ENCODE measurements at regions not wholly inside any gene's neighbourhood (a gene's known extent, or its start where the extent isn't known, plus 50 kb on each side); places are given as distances from the start of the nearest gene placed in this dataset.
A peak's percentile ranks its signal among the peaks of the same experiment; 100 is the strongest.
"Not testable (repeated sequence)": the region's sequence is repeated elsewhere in the genome, so short reads cannot be mapped to it uniquely, and the experiment has no call there.

- no peak for DNase-seq
Measured at GRCh38 chr16:80915079-80915450, 91.6 kb downstream of the CMC2 start.

DNA sequence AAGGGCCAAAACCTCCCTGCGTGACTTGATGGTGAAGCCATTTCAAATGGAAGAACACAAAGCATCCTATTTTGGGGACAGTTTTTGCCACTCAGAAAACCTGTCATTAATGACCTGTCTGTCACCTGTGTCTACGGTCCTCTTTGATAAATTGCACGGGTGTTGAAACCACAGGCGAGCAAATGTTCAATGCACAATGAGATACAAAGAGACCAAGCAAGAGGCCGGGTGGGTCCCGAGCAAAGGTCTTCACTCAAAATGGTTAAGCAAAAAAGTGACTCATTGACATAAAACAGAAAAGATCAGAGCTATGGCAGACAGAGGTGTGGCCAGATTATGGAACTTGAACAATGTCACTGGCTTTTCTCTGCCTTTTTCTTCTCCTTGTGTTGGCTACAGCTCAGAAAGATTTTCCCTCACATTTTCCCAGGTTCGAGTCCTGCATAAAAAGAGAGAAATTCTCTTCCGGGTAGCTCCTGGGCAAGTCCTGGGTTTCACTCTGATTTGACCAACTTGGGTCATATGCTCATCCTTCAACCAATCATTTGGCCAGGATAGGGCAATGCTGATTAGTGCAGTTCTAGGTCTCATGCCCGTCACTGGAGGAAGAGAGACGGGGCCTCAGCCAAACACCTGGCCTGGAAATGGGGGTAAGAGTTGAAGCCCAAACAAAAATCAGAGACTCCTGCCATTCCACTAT, 92.2 kb downstream of the CMC2 start:
- no peak for DNase-seq

GRCh38 chr16:80913397-80913796, 93.3 kb downstream of the CMC2 start:
- DNase-seq: no peak

DNA sequence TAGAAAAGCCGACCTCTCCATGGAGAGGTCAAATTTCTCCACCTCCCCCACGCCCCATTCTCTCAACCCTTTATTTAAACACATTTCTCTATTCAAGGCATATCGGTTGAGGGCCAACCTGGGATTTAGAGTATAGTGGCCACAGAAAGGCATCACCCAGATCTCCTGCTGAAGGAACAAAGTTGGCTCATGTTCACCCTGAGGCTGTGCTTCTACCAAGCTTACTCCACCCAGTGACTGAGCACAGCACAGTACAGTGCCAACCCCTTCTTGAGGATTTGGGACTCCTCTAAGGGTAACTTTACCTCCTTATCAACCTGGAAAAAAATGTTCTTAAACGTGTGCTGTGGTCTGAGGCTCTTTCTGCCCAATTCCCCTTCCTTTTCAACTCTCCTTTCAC, 94.0 kb downstream of the CMC2 start:
- no peak for DNase-seq

DNA sequence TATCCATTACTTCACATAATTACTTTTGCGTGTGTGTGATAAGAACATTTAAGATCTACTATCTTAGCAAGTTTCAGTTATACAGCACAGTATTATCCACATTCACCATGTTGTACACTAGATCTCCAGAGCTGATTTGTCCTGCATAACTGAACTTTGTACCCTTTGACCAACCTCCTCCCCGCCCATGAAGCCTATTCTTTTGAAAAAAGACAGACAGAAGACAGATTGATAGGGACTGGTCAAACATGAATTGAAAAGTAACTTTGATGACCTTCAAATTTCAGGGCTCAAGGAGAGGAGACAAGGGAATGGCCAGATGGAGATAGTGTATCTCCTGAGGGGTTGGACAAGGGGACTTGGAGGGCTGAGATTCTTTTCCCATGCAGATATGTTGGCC, 96.3 kb downstream of the CMC2 start:
- no peak for DNase-seq

GRCh38 chr16:80909720-80910119, 97.0 kb downstream of the CMC2 start:
- no peak for DNase-seq

GRCh38 chr16:80906169-80906568, 100.5 kb downstream of the CMC2 start:
- DNase-seq: not testable (repeated sequence)

- DNase-seq: no peak
Measured at GRCh38 chr16:80903616-80904015, 99.2 kb upstream of the CDYL2 start.

- no peak for DNase-seq
Measured at GRCh38 chr16:80902306-80903110, 98.1 kb upstream of the CDYL2 start.

DNA sequence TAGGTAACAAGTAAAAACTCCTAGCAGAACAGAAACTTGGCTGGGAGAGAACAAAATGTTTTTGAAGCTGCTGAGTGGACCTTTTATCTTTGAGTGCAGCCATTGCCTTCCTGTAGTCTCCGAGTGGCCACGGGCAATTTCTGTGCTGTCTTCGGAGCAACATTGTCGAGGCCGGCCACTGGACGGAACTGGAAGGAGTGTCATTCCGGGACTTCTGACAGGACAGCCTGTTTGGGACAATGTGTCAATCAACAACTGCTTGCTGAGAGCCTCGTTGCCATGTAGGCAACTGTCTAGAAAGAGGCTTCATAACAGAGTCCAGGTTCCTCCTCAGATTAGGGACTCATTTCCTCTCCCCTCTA, 96.2 kb upstream of the CDYL2 start:
- no peak for DNase-seq

DNA sequence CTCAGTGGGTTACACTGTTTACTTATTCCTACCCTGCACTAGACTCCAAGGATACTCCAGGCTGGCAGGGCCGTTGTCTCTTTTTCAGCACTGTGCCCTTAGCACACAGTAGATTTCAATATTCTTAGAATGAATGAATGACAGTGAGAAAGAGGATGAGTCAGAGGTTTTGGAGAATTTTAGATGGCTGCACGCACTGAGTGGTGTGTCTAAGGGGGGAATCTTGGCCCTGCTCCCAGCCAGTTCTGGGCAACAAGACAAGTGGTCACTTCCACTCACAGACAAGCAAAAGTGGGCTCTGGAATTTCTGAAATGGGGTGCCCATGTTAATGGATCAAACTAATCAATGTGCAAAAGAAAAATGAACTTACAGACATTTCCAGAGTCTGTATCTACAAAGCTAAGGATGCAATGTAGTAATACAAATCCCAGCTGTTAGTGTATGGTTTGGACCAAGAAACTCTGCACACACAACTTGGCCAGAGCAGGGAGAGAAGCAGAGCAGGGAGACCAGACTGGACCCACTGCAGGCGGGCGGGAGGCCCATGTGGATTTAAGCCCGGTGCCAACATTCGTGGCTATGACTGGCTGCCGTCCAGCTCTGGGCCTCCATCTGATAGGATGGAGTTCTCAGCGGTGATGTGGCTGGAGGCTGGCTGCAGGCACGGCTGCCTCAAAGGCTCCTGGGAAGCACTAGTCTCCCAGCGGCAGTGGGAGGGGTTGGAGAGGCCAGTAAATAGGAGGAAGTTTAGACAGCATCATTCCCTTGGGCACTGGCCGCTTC, 95.6 kb upstream of the CDYL2 start:
- DNase-seq: peak in 12 of 14 donors; percentile 5 to 74 (median 30)

DNA sequence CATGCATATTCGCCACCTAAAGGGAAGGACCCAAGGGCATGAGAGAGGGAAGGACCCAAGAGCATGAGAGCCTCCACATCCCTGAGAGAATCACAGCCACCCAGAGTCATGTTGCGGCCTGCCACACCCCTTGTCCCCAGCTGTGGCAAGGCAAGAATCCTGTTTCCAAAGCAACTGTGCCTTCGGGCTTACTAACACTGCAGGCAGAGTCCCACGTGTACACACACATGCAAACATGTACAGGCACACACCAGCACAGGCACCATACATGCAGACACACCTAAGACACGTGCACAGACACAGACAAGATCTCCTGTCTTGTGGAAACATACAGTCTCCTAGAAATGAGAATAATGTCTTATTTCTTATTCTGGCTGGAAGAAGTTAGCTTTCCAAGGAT, 92.4 kb upstream of the CDYL2 start:
- no peak for DNase-seq

GRCh38 chr16:80894091-80894490, 89.7 kb upstream of the CDYL2 start:
- DNase-seq: no peak

DNA sequence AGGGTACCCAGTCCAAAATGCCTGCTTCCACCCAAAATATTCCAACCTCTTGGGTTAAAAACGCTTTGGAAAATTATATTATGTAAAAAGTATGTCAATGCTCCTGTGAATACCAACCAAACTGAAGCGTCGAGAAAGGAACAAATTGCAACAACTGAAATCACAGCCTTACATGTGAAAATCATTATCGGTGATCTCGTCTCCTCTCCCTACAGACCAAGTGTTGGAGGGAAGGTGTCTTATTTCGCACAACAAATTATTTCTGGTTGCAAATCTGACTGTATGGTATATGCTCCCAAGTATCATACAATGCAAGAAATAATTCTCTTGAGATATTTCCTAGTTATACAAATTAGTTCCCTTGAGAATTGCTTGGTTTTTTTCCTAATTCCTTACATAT, 89.3 kb upstream of the CDYL2 start:
- no peak for DNase-seq

DNA sequence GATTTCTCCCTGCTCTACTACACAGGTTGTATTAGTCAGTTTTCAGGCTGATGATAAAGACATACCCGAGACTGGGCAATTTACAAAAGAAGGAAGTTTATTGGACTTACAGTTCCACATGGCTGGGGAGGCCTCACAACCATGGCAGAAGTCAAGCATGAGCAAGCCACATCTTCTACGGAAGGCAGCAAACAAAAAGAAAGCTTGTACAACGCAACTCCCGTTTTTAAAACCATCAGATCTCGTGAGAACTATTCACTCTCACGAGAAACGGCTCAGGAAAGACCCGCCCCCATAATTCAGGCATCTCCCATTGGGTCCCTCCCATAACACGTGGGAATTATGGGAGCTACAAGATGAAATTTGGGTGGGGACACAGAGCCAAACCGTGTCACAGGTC, 88.0 kb upstream of the CDYL2 start:
- not testable (repeated sequence) for DNase-seq

DNA sequence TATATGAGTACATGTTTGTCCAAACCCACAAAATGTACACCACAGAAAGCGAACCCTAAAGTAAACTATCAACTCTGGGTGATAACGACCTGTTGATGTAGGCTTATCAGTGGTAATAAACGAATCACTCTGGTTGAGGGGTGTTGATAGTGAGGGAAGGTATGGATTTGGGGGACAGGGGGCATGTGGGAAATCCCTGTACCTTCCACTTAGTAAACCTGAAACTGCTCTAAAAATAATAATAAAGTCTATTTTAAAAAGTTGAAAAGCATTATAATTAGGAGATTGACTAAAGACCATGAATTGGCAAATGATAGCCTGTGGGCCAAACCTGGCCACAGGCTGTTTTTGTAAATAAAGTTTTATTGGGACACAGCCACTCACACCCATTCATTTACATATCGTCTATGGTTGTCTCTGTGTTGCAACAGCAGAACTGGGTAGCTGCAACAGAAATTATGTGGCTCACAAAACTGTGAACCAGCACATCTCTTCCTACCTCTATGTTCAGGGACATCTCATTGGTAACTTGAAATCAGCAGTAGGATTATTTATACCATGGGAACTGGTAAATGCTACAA, 85.5 kb upstream of the CDYL2 start:
- no peak for DNase-seq

DNA sequence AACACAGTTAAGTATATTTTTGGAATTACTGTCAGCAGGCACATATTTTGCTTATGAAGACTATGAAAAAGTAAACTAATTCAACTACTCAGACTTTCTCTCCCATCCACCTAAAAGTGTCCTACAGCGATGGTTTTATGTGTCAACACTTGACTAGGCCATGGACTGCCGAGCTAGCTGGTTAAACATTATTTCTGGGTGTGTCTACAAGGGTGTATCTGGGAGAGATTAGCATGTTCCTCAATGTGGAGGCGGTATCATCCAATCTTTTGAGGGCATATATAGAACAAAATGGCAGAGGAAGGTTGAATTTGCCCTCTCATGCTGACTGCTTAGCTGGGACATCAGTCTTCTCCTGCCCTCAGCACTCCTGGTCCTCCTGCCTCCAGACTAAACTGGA, 82.7 kb upstream of the CDYL2 start:
- DNase-seq: no peak

DNA sequence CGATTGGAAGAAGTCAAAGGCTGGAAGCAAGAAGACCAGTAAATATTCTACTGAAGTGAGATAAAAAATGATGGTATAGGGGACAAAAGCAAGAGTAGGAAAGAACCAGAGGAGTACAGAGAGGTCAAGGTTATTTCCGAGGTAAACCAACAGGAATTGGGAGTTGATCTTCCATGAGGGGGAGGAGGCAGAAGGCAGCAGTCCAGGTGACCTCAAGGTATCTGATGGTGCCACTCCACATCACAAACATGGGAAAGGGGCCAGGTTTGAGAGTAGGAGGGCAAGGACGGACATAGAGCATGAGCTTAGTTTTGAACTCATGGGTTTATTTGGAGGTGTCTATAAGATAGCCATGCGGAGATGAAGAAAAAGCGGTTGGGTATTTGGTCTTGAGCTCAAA, 79.4 kb upstream of the CDYL2 start:
- no peak for DNase-seq

GRCh38 chr16:80883159-80883642, 78.8 kb upstream of the CDYL2 start:
- no peak for DNase-seq

GRCh38 chr16:80875616-80876015, 71.2 kb upstream of the CDYL2 start:
- DNase-seq: no peak

DNA sequence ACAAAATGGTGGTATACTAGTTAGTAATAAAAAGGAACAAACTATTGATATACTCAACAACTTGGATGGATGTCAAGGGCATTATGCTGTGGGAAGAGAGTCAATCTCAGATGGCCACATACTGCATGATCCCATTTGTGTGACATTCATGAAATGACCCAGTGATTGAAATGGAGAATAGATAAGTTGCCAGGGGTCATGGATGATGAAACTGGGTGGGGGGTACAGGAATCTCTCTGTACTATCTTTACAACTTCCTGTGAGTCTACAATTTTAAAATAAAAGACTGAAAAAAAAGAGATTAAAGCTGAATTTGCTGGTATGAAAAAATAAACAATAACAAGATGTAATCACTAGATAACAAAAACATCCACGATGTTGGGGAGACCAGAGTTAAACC, 70.5 kb upstream of the CDYL2 start:
- no peak for DNase-seq

GRCh38 chr16:80862160-80862705, 57.8 kb upstream of the CDYL2 start:
- DNase-seq: no peak

Measured in C1 segment of cervical spinal cord (tissue), 14 donors.